DOHH2 (cell line): ENCODE measurements at regions not wholly inside any gene's neighbourhood (a gene's known extent, or its start where the extent isn't known, plus 50 kb on each side); places are given as distances from the start of the nearest gene placed in this dataset.

Experiments
- CTCF ChIP-seq: fragments of 200-600 bp; sonication (generic); IDR thresholded peaks from one replicate; pipeline ENCODE4 v1.5.1; 2014; ENCODE audit warnings: antibody characterized with exemption, mild to moderate bottlenecking, low read depth, low read length; ENCODE audit not compliant: poor library complexity, severe bottlenecking
- EZH2phosphoT487 ChIP-seq: fragments of 200-600 bp; sonication (generic); IDR thresholded peaks from 2 replicates; pipeline ENCODE4 v1.6.1; 2017; ENCODE audit warnings: borderline replicate concordance, mild to moderate bottlenecking, antibody characterized with exemption, low read length, moderate library complexity, mixed read lengths

GRCh38 chr5:93868851-93869250 is 127.5 kb upstream of the POU5F2 start:
- no peak for TF ChIP-seq CTCF
- no peak for TF ChIP-seq EZH2phosphoT487
